GM19468 (cell line): ENCODE measurements at regions not wholly inside any gene's neighbourhood (a gene's known extent, or its start where the extent isn't known, plus 50 kb on each side); places are given as distances from the start of the nearest gene placed in this dataset.

ENCODE experiments used
- ATAC-seq: cut with Tn5 transposase; IDR thresholded peaks from one replicate; pipeline ENCODE4 v1.9.1; 2021; ENCODE audit warnings: mild to moderate bottlenecking, moderate library complexity, moderate number of reproducible peaks; ENCODE audit not compliant: unreplicated experiment; ENCODE audit errors: extremely low read depth

- no peak for ATAC-seq
Observed at GRCh38 chr13:70732611-70733010, 624.4 kb upstream of the KLHL1 start.

- ATAC-seq = no peak
Observed at GRCh38 chr13:70729369-70729768, 621.1 kb upstream of the KLHL1 start.

GRCh38 chr13:70723732-70724131, 615.5 kb upstream of the KLHL1 start:
- no peak for ATAC-seq

- ATAC-seq = no peak
Observed at GRCh38 chr13:70720386-70720785, 612.1 kb upstream of the KLHL1 start.

GRCh38 chr13:70714993-70715392, 606.7 kb upstream of the KLHL1 start:
- ATAC-seq = no peak

- no peak for ATAC-seq
Observed at GRCh38 chr13:70708775-70709174, 600.5 kb upstream of the KLHL1 start.

GRCh38 chr13:70703755-70704154, 595.5 kb upstream of the KLHL1 start:
- no peak for ATAC-seq

- ATAC-seq = no peak
Observed at GRCh38 chr13:70694996-70695715, 586.9 kb upstream of the KLHL1 start.

GRCh38 chr13:70668983-70669382, 560.7 kb upstream of the KLHL1 start:
- ATAC-seq = no peak

- no peak for ATAC-seq
Observed at GRCh38 chr13:70668293-70668692, 560.0 kb upstream of the KLHL1 start.

GRCh38 chr13:70666883-70667556, 558.8 kb upstream of the KLHL1 start:
- no peak for ATAC-seq

GRCh38 chr13:70662231-70662940, 554.1 kb upstream of the KLHL1 start:
- no peak for ATAC-seq

GRCh38 chr13:70644052-70644451, 535.8 kb upstream of the KLHL1 start:
- no peak for ATAC-seq

GRCh38 chr13:70634893-70635292, 526.6 kb upstream of the KLHL1 start:
- ATAC-seq = no peak

GRCh38 chr13:70630247-70630646, 522.0 kb upstream of the KLHL1 start:
- no peak for ATAC-seq

- no peak for ATAC-seq
Observed at GRCh38 chr13:70623239-70623638, 515.0 kb upstream of the KLHL1 start.

GRCh38 chr13:70622796-70623195, 514.5 kb upstream of the KLHL1 start:
- no peak for ATAC-seq

- no peak for ATAC-seq
Observed at GRCh38 chr13:70619936-70620335, 511.7 kb upstream of the KLHL1 start.

GRCh38 chr13:70616847-70617246, 508.6 kb upstream of the KLHL1 start:
- ATAC-seq = no peak

- ATAC-seq = no peak
Observed at GRCh38 chr13:70613295-70613694, 505.0 kb upstream of the KLHL1 start.

- no peak for ATAC-seq
Observed at GRCh38 chr13:70612881-70613280, 504.6 kb upstream of the KLHL1 start.
